ENCODE measurements at regions not wholly inside any gene's neighbourhood (a gene's known extent, or its start where the extent isn't known, plus 50 kb on each side); places are given as distances from the start of the nearest gene placed in this dataset.

GRCh38 chr13:50309318-50309717 lies 294.1 kb downstream of the KCNRG start:
- DNase-seq (ENCODE audit: low read depth in 1 of 2, low spot score in 1 of 2) = no peak

- no peak for DNase-seq (ENCODE audit: low read depth in 1 of 2, low spot score in 1 of 2)
Observed at GRCh38 chr13:50309882-50310594, 294.8 kb downstream of the KCNRG start.

- DNase-seq (ENCODE audit: low read depth in 1 of 2, low spot score in 1 of 2) = no peak
Observed at GRCh38 chr13:50310734-50311133, 295.5 kb downstream of the KCNRG start.

- no peak for DNase-seq (ENCODE audit: low read depth in 1 of 2, low spot score in 1 of 2)
Observed at GRCh38 chr13:50318887-50319286, 303.6 kb downstream of the KCNRG start.

GRCh38 chr13:50319635-50320255 lies 304.5 kb downstream of the KCNRG start:
- no peak for DNase-seq (ENCODE audit: low read depth in 1 of 2, low spot score in 1 of 2)

- DNase-seq (ENCODE audit: low read depth in 1 of 2, low spot score in 1 of 2) = no peak
Observed at GRCh38 chr13:50320271-50320862, 305.1 kb downstream of the KCNRG start.

GRCh38 chr13:50322006-50322405 lies 306.8 kb downstream of the KCNRG start:
- no peak for DNase-seq (ENCODE audit: low read depth in 1 of 2, low spot score in 1 of 2)

GRCh38 chr13:50323440-50324065 lies 308.3 kb downstream of the KCNRG start:
- no peak for DNase-seq (ENCODE audit: low read depth in 1 of 2, low spot score in 1 of 2)

GRCh38 chr13:50326271-50326670 lies 311.0 kb downstream of the KCNRG start:
- no peak for DNase-seq (ENCODE audit: low read depth in 1 of 2, low spot score in 1 of 2)

GRCh38 chr13:50326811-50327210 lies 311.6 kb downstream of the KCNRG start:
- DNase-seq (ENCODE audit: low read depth in 1 of 2, low spot score in 1 of 2) = no peak

GRCh38 chr13:50334115-50334778 lies 319.0 kb downstream of the KCNRG start:
- DNase-seq (ENCODE audit: low read depth in 1 of 2, low spot score in 1 of 2) = no peak

- DNase-seq (ENCODE audit: low read depth in 1 of 2, low spot score in 1 of 2) = no peak
Observed at GRCh38 chr13:50334944-50335343, 319.7 kb downstream of the KCNRG start.

- DNase-seq (ENCODE audit: low read depth in 1 of 2, low spot score in 1 of 2) = no peak
Observed at GRCh38 chr13:50339271-50339670, 324.0 kb downstream of the KCNRG start.

GRCh38 chr13:50340146-50340545 lies 324.9 kb downstream of the KCNRG start:
- DNase-seq (ENCODE audit: low read depth in 1 of 2, low spot score in 1 of 2) = no peak

GRCh38 chr13:50340551-50341287 lies 325.5 kb downstream of the KCNRG start:
- DNase-seq (ENCODE audit: low read depth in 1 of 2, low spot score in 1 of 2) = no peak

GRCh38 chr13:50341526-50341925 lies 326.3 kb downstream of the KCNRG start:
- no peak for DNase-seq (ENCODE audit: low read depth in 1 of 2, low spot score in 1 of 2)

GRCh38 chr13:50344717-50345116 lies 329.5 kb downstream of the KCNRG start:
- no peak for DNase-seq (ENCODE audit: low read depth in 1 of 2, low spot score in 1 of 2)

- DNase-seq (ENCODE audit: low read depth in 1 of 2, low spot score in 1 of 2) = no peak
Observed at GRCh38 chr13:50345804-50346203, 330.6 kb downstream of the KCNRG start.

GRCh38 chr13:50348371-50348770 lies 333.1 kb downstream of the KCNRG start:
- no peak for DNase-seq (ENCODE audit: low read depth in 1 of 2, low spot score in 1 of 2)

- no peak for DNase-seq (ENCODE audit: low read depth in 1 of 2, low spot score in 1 of 2)
Observed at GRCh38 chr13:50352720-50353480, 337.7 kb downstream of the KCNRG start.
